Left lobe of liver (tissue), 2 donors: ENCODE measurements at regions not wholly inside any gene's neighbourhood (a gene's known extent, or its start where the extent isn't known, plus 50 kb on each side); places are given as distances from the start of the nearest gene placed in this dataset.

ENCODE experiments used
- ATAC-seq: fragments of 200-7000 bp; cut with Tn5 transposase; one replicate; pipeline ENCODE4 v1.9.1; 2020; ENCODE audit warnings: mild to moderate bottlenecking, moderate library complexity
- DNase-seq: peaks from one replicate; pipeline ENCODE4 v3.0.0-alpha.2; 2020; ENCODE audit warnings: low spot score
- donor health status: DM: no; HTN: no; CAD: no; lungs with moderate emphysema.
- donor health status: DM: no; HTN: yes; CAD: no.

GRCh38 chr10:2745666-2746065 is 321.7 kb upstream of the PFKP start:
- no peak for ATAC-seq
- DNase-seq: no peak

DNA sequence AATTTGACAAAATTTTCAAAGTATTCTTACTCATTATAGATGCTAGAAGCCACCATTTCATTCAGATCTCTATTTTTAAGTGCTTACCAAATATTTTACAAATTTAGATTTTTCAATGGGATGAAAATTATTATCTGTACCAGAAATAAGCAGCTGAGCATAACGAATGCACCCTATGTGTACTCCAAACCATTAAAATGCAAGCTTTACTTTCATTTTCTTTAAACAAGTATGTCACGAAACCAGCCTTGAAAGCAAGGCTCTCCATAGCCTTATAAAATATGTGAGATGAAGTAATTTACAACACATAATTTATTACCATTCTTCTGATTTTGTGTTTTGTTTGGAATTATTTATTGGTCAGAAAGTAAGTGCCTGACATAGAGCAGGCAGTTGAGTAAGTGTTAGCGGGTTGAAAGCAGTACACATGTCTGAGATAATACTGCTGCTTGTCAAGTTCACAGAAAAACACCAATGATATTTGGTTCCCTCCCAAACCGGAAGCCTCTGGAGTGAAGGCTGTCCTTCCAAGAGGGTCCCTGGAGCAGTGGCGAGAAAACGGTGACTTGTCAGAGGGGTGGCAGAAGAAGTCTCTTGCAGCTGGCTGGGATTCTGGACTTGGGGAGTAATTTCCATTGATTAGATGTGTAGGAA is 322.7 kb upstream of the PFKP start:
- DNase-seq: no peak
- no peak for ATAC-seq

GRCh38 chr10:2734603-2735002 is 332.7 kb upstream of the PFKP start:
- no peak for ATAC-seq
- no peak for DNase-seq

DNA sequence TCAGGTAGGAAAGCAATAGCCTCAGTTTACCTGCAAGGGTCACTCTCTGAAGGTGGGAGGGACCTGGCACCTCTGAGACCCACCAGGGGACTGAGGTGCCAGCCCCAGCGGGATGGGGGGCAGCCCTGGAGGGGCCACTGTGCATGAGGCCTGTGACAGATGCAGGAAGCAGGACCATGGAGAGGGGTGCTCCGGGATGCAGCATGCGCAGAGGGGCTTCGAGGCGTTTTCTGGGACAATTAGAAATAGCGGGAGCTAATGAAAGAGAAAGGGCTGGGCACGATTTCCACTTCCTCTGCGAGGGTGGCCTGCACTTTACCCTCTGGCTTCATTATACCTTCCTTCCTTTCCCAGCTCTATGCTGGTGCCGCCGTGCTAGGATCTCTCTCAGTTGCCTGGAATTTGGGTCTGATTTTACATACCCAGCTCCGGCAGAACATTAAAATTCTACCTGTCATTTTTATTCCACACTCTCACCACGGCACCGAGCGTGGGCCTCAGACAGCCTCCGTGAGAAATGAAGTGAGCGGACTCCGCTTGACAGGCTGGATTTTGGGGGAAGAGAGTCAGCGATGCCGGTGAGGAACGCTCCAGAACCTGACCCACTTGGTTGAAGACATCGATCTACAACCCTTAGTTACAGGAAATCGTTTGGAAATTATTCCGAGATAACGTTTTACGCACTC is 333.9 kb upstream of the PFKP start:
- DNase-seq (no peak), ATAC-seq (no peak)

DNA sequence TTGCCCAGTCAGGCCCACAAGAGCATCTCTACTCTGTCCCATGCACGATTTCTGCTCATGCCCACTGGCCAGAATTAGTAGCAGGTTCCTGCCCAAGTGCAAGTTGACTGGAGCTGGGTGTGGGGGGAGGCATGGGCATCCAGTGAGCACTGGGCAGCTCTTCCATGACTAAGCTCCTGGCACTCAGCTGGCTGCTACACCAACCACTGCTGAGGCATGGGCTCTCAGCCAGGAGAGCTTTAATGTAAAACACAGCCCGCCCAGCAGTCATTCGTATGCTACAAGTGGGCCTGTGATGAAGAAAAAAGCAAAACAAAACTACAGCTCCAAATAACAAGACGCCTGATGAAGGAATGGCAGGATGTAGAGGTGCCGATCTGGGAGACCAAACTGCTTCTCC is 335.4 kb upstream of the PFKP start:
- ATAC-seq (no peak), DNase-seq (no peak)

- DNase-seq (no peak), ATAC-seq (no peak)
Observed at GRCh38 chr10:2729197-2729596, 338.2 kb upstream of the PFKP start.

GRCh38 chr10:2728087-2728486 is 339.3 kb upstream of the PFKP start:
- ATAC-seq (no peak), DNase-seq (no peak)

GRCh38 chr10:2716596-2716995 is 350.8 kb upstream of the PFKP start:
- no peak for DNase-seq
- ATAC-seq: no peak

GRCh38 chr10:2714597-2714996 is 352.8 kb upstream of the PFKP start:
- DNase-seq (no peak), ATAC-seq (no peak)

- no peak for DNase-seq
- ATAC-seq: no peak
Observed at GRCh38 chr10:2703953-2704352, 363.4 kb upstream of the PFKP start.

- ATAC-seq (no peak), DNase-seq (no peak)
Observed at GRCh38 chr10:2701802-2702201, 365.5 kb upstream of the PFKP start.

GRCh38 chr10:2700626-2701305 is 366.6 kb upstream of the PFKP start:
- ATAC-seq (no peak), DNase-seq (no peak)

GRCh38 chr10:2688958-2689357 is 378.4 kb upstream of the PFKP start:
- ATAC-seq: no peak
- no peak for DNase-seq

DNA sequence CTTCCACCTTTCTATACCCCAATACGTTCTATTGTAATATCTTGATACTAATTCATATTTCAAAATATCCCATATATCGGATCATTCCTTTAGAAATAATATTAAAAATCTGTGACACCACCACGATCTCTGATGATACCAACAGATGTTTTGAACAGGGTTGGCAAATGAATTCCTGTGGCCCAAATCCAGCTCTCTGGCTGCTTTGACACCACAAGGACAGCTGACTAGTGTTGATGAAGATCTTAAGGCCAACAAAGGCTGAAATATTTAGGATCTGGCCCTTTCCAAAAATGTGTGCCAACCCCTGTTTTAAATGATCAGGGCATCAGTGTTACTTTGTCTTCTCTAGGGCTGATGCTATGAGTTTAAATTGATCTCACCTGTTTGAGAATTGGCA is 380.7 kb upstream of the PFKP start:
- ATAC-seq (no peak), DNase-seq (no peak)

- no peak for DNase-seq
- ATAC-seq: no peak
Observed at GRCh38 chr10:2682491-2682890, 384.9 kb upstream of the PFKP start.

DNA sequence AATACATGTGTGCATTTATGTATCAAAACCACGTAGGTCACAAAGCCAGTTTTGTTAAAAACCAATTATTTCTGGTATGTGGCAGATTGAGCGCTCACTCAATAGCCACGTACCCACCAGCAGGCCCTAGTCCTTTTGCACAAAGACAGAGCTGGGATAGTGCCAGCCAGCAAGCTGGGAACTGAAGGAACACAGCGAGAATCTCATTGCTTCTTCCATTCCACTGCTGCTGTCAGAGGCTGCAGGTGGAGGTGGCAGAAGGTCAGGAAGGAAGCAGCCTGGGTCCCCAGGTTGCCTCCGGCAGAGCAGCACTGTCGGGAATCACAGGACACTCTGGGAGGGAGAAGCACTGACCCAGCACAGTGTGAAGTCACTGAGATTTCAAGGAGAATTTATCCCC is 385.5 kb upstream of the PFKP start:
- DNase-seq (no peak), ATAC-seq (no peak)

DNA sequence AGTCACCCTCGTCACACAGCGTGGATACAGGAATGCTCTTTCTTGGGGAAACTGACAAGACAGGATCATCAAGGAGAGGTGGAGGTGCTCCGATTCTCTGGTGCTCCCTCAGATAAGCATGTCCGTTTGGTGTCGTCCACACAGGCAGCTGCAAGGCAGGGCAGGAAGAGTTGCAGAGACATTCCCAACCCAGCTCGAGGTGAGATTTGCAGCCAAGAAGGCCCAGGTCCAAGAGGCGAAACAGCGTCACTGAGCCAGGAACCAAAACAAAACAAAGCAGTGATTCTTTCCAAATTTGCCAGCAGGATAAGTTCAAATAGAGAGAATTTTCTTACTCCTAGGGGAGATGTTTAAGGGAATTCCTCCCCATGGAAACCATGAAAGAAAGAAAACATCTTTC is 386.5 kb upstream of the PFKP start:
- ATAC-seq: no peak
- DNase-seq: no peak

- DNase-seq (no peak), ATAC-seq (no peak)
Observed at GRCh38 chr10:2679646-2680045, 387.7 kb upstream of the PFKP start.

GRCh38 chr10:2676455-2676854 is 390.9 kb upstream of the PFKP start:
- DNase-seq (no peak), ATAC-seq (no peak)

GRCh38 chr10:2674451-2674850 is 392.9 kb upstream of the PFKP start:
- no peak for DNase-seq
- no peak for ATAC-seq

- no peak for DNase-seq
- ATAC-seq: no peak
Observed at GRCh38 chr10:2670864-2671263, 396.5 kb upstream of the PFKP start.

DNA sequence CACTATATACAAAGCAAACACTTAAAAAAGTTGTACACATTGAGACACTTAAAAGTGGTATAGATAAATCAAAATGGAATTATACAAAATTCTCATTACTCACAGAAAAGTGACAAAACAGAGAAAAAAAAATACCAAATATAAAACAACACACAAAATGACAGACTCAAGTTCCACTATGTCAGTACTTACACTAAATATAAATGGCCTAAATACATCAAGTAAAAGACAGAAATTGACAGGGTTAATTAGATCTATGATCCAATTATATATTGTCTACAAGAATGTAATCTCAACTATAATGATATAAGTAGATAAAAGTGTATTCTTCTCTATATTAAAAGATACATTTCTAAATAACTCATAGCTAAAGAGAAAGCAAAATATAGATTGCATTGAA is 401.6 kb upstream of the PFKP start:
- no peak for DNase-seq
- ATAC-seq: no peak
